ENCODE measurements at regions not wholly inside any gene's neighbourhood (a gene's known extent, or its start where the extent isn't known, plus 50 kb on each side); places are given as distances from the start of the nearest gene placed in this dataset.
"Not testable (repeated sequence)": the region's sequence is repeated elsewhere in the genome, so short reads cannot be mapped to it uniquely, and the experiment has no call there.

GRCh38 chr13:37986811-37987210 lies 117.2 kb upstream of the TRPC4 start:
- DNase-seq, result peak; percentile 7

- DNase-seq, result no peak
Observed at GRCh38 chr13:37985281-37985680, 115.7 kb upstream of the TRPC4 start.

GRCh38 chr13:37984357-37984756 lies 114.8 kb upstream of the TRPC4 start:
- peak; percentile 35 for DNase-seq

GRCh38 chr13:37981932-37982331 lies 112.4 kb upstream of the TRPC4 start:
- no peak for DNase-seq

- DNase-seq, result no peak
Observed at GRCh38 chr13:37978680-37979079, 109.1 kb upstream of the TRPC4 start.

GRCh38 chr13:37968555-37968954 lies 99.0 kb upstream of the TRPC4 start:
- DNase-seq, result no peak

- no peak for DNase-seq
Observed at GRCh38 chr13:37966266-37966665, 96.7 kb upstream of the TRPC4 start.

- peak; percentile 45 for DNase-seq
Observed at GRCh38 chr13:37960427-37960826, 90.9 kb upstream of the TRPC4 start.

GRCh38 chr13:37959284-37959683 lies 89.7 kb upstream of the TRPC4 start:
- DNase-seq, result no peak

- peak; percentile 57 for DNase-seq
Observed at GRCh38 chr13:37956536-37956935, 87.0 kb upstream of the TRPC4 start.

GRCh38 chr13:37954597-37954996 lies 85.0 kb upstream of the TRPC4 start:
- DNase-seq, result not testable (repeated sequence)

- DNase-seq, result no peak
Observed at GRCh38 chr13:37954191-37954590, 84.6 kb upstream of the TRPC4 start.

GRCh38 chr13:37953696-37954095 lies 84.1 kb upstream of the TRPC4 start:
- DNase-seq, result no peak

- DNase-seq, result no peak
Observed at GRCh38 chr13:37950016-37950415, 80.4 kb upstream of the TRPC4 start.

GRCh38 chr13:37947419-37948140 lies 78.0 kb upstream of the TRPC4 start:
- DNase-seq, result no peak

- DNase-seq, result no peak
Observed at GRCh38 chr13:37945651-37946575, 76.3 kb upstream of the TRPC4 start.

GRCh38 chr13:37944869-37945442 lies 75.4 kb upstream of the TRPC4 start:
- DNase-seq, result no peak

GRCh38 chr13:37944081-37944868 lies 74.7 kb upstream of the TRPC4 start:
- DNase-seq, result no peak

GRCh38 chr13:37942929-37943328 lies 73.4 kb upstream of the TRPC4 start:
- peak; percentile 49 for DNase-seq

GRCh38 chr13:37934339-37935191 lies 65.0 kb upstream of the TRPC4 start:
- DNase-seq, result peak; percentile 82

GRCh38 chr13:37929308-37929707 lies 59.7 kb upstream of the TRPC4 start:
- DNase-seq, result no peak

GRCh38 chr13:37927561-37927960 lies 58.0 kb upstream of the TRPC4 start:
- no peak for DNase-seq
